Lung (tissue), 11 donors: ENCODE measurements at regions not wholly inside any gene's neighbourhood (a gene's known extent, or its start where the extent isn't known, plus 50 kb on each side); places are given as distances from the start of the nearest gene placed in this dataset.

Source experiments
- ATAC-seq: fragments of 200-7000 bp; cut with Tn5 transposase; one replicate; pipeline ENCODE4 v1.9.1; 2020; ENCODE audit warnings: moderate number of reproducible peaks; ENCODE audit not compliant: insufficient read depth, low FRiP score
- DNase-seq, 3 donors: peaks; one replicate each; pipeline ENCODE4 v3.0.0-alpha.2; 2013 to 2017
- H3K27ac ChIP-seq, 2 donors: one replicate each; pipeline ENCODE4 v1.5.1; 2013; ENCODE audit warnings: mild to moderate bottlenecking in 2 of 2, moderate library complexity in 2 of 2, control low read depth in 1 of 2, inconsistent platforms in 1 of 2, low read depth in 1 of 2, low read length in 1 of 2
- H3K27me3 ChIP-seq, 3 donors: one replicate each; pipeline ENCODE4 v1.5.1; 2013; ENCODE audit warnings: low read length in 2 of 3; ENCODE audit not compliant: control insufficient read depth in 3 of 3, insufficient read depth in 3 of 3
- H3K36me3 ChIP-seq, 4 donors: one replicate each; pipeline ENCODE4 v1.5.1; 2013; ENCODE audit warnings: low read length in 4 of 4, mild to moderate bottlenecking in 1 of 4, moderate library complexity in 1 of 4; ENCODE audit not compliant: control insufficient read depth in 4 of 4, insufficient read depth in 4 of 4
- H3K4me1 ChIP-seq, 5 donors: one replicate each; pipeline ENCODE4 v1.5.1; 2013; ENCODE audit warnings: low read length in 5 of 5, mild to moderate bottlenecking in 2 of 5, moderate library complexity in 1 of 5; ENCODE audit not compliant: control insufficient read depth in 5 of 5, insufficient read depth in 5 of 5
- H3K4me3 ChIP-seq: one replicate; pipeline ENCODE4 v1.5.1; 2013; ENCODE audit warnings: mild to moderate bottlenecking, control low read depth, moderate library complexity
- H3K9ac ChIP-seq, 2 donors: one replicate each; pipeline ENCODE4 v1.5.1; 2013; ENCODE audit warnings: low read length in 2 of 2, control low read depth in 1 of 2; ENCODE audit not compliant: insufficient read depth in 1 of 2
- H3K9me3 ChIP-seq, 4 donors: one replicate each; pipeline ENCODE4 v1.5.1; 2013; ENCODE audit warnings: low read length in 3 of 4, mild to moderate bottlenecking in 1 of 4, moderate library complexity in 1 of 4; ENCODE audit not compliant: control insufficient read depth in 4 of 4, insufficient read depth in 3 of 4
- WGBS, 2 donors: extraction: QIAGEN DNeasy Blood & Tissue Kit; methylation state at CpG; one replicate each; pipeline ENCODE4 v1.1.7; 2013; 5-methylcytosine and 5-hydroxymethylcytosine counted together
- TF ChIP-seq, protein P1 (sequence below): IDR thresholded peaks from 2 replicates; pipeline ENCODE4 v1.5.1; 2012; ENCODE audit warnings: mild to moderate bottlenecking; ENCODE audit errors: control extremely low read depth, extremely low read depth
- donor health status: control.
- donor health status: control.
- donor health status: Bipolar disorder and iron deficiency.
- donor health status: healthy.
- donor health status: DM: yes; HTN: yes; CAD: no.

DNA sequence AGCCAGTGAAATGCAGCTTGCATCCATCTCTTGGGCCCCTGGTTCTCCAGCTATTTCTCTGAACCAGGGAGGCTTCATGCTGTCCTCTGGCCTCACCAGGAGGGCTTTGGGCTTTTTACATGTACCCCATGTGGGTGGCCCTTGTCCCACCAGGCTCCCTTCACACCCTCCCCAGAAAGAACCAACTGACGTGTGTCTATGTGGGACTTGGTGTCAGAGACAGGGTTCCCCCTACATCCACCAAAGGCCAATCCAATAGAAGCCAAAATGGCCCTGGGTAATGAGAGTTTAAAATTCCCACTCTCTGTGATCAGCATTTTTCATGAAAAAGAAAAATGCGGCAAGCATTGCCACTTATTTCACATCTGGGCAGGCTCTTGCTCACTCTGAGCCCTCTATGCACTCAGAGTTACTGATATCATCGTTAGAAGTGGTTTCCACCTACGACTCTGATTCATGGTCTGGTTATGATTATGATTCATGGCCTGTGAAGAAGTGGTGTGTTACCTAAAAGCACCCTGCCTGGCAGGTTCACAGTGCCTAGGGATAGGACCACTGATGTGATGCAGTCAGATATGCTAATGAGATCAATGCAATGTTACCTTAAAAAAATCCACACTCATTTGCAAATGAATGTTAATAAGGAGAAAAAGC is 133.5 kb downstream of the BUB3 start:
- Histone ChIP-seq H3K4me1 (no peaks in the 10 kb centered on the region), H3K27ac (no peak overlapping the region), H3K36me3 (no peaks in the 10 kb centered on the region), H3K4me3 (no peak overlapping the region), H3K9ac (no peak overlapping the region), H3K27me3 (peaks cover 0 to 3% (median 0%) of the 10 kb centered on the region in 3 donors), H3K9me3 (peaks cover 0 to 4% (median 0%) of the 10 kb centered on the region in 4 donors)
- 75 to 85% methylated on average over 4 of the region's 4 CpGs for WGBS, 2 donors
- ATAC-seq: no peak
- TF ChIP-seq, protein P1, sequence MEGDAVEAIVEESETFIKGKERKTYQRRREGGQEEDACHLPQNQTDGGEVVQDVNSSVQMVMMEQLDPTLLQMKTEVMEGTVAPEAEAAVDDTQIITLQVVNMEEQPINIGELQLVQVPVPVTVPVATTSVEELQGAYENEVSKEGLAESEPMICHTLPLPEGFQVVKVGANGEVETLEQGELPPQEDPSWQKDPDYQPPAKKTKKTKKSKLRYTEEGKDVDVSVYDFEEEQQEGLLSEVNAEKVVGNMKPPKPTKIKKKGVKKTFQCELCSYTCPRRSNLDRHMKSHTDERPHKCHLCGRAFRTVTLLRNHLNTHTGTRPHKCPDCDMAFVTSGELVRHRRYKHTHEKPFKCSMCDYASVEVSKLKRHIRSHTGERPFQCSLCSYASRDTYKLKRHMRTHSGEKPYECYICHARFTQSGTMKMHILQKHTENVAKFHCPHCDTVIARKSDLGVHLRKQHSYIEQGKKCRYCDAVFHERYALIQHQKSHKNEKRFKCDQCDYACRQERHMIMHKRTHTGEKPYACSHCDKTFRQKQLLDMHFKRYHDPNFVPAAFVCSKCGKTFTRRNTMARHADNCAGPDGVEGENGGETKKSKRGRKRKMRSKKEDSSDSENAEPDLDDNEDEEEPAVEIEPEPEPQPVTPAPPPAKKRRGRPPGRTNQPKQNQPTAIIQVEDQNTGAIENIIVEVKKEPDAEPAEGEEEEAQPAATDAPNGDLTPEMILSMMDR: no peak
- DNase-seq: no peak

DNA sequence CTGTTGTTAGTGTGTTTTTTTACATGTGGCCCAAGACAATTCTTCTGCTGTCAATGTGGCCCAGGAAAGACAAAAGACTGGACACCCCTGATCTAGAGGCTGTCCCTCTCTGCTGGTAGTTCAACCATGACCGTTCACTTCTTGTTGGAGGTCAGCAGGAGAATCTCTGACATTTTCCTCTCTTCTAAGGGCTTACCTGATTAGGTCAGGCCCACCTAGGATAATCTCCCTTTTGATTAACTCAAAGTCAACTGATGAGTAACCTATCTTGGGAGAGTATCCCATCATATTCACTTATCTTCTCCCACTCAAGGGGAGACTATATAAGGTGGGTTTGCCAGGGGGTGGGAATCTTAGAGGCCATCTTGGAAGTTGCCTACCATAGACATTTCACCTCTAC is 135.2 kb downstream of the BUB3 start:
- H3K27ac ChIP-seq: no peak overlapping the region
- TF ChIP-seq, protein P1: no peak
- H3K9me3 ChIP-seq: peaks cover 0 to 4% (median 0%) of the 10 kb centered on the region in 4 donors
- no peak for ATAC-seq
- no peak overlapping the region for H3K4me3 ChIP-seq
- DNase-seq: no peak
- H3K4me1 ChIP-seq: no peaks in the 10 kb centered on the region
- 79 to 92% methylated on average over 1 of the region's 1 CpG for WGBS, 2 donors
- H3K27me3 ChIP-seq: peaks cover 0 to 3% (median 0%) of the 10 kb centered on the region in 3 donors
- no peak overlapping the region for H3K9ac ChIP-seq
- H3K36me3 ChIP-seq: no peaks in the 10 kb centered on the region

DNA sequence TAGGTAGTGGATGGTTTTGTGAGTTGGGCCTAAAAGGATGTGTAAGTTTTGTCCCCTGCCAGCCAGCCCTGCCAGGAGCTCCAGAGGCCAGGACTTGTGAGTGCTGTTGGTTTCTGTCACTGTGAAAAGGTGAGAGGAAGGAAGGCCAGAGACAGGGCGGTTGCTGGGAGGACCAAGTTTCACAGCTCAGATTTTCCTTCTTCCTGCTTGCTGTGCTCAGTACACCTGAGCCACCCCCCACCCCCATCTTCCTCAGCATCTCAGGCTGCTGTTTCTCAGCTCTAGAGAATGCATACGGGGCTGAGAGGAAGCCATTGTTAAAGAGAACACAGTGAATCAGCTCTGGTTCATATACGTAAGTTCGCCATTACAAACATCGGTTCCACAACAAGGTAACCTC is 139.9 kb downstream of the BUB3 start:
- TF ChIP-seq, protein P1: no peak
- ATAC-seq (no peak), DNase-seq (no peak)
- WGBS, 2 donors: 80 to 84% methylated on average over 5 of the region's 5 CpGs
- no peak overlapping the region for H3K27ac ChIP-seq
- no peak overlapping the region for H3K9ac ChIP-seq
- H3K9me3 ChIP-seq: peaks cover 0 to 4% (median 0%) of the 10 kb centered on the region in 4 donors
- no peaks in the 10 kb centered on the region for H3K4me1 ChIP-seq
- no peaks in the 10 kb centered on the region for H3K36me3 ChIP-seq
- H3K27me3 ChIP-seq: no peaks in the 10 kb centered on the region
- H3K4me3 ChIP-seq: no peak overlapping the region

DNA sequence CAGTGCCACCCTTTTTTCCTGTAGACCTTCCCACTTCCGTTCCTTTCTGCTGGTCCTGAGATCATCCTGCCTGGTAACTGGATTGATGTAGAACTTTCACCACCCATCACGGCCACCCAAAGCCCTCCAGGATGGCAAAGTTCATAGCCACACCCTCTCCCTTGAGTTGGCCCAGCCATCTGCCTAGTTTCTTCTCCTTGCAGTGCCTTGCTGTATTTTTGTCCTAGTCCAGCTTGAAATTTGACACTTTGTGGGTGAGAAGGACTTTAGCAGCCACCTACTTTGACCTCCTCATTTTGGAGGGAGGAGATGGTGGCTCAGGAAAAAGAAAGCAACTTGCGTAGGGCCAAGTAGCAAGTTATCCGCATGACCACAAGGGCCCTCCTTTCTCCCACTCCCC is 140.7 kb downstream of the BUB3 start:
- ATAC-seq (no peak), DNase-seq (no peak)
- H3K36me3 ChIP-seq: no peaks in the 10 kb centered on the region
- peaks cover 0 to 3% (median 0%) of the 10 kb centered on the region in 4 donors for H3K9me3 ChIP-seq
- H3K4me1 ChIP-seq: no peaks in the 10 kb centered on the region
- 88 to 93% methylated on average over 4 of the region's 4 CpGs for WGBS, 2 donors
- no peak overlapping the region for H3K9ac ChIP-seq
- H3K27ac ChIP-seq: no peak overlapping the region
- H3K4me3 ChIP-seq: no peak overlapping the region
- TF ChIP-seq, protein P1: no peak
- H3K27me3 ChIP-seq: no peaks in the 10 kb centered on the region
